ENCODE measurements at regions not wholly inside any gene's neighbourhood (a gene's known extent, or its start where the extent isn't known, plus 50 kb on each side); places are given as distances from the start of the nearest gene placed in this dataset.
"Not testable (repeated sequence)": the region's sequence is repeated elsewhere in the genome, so short reads cannot be mapped to it uniquely, and the experiment has no call there.

- TF ChIP-seq, protein P1, sequence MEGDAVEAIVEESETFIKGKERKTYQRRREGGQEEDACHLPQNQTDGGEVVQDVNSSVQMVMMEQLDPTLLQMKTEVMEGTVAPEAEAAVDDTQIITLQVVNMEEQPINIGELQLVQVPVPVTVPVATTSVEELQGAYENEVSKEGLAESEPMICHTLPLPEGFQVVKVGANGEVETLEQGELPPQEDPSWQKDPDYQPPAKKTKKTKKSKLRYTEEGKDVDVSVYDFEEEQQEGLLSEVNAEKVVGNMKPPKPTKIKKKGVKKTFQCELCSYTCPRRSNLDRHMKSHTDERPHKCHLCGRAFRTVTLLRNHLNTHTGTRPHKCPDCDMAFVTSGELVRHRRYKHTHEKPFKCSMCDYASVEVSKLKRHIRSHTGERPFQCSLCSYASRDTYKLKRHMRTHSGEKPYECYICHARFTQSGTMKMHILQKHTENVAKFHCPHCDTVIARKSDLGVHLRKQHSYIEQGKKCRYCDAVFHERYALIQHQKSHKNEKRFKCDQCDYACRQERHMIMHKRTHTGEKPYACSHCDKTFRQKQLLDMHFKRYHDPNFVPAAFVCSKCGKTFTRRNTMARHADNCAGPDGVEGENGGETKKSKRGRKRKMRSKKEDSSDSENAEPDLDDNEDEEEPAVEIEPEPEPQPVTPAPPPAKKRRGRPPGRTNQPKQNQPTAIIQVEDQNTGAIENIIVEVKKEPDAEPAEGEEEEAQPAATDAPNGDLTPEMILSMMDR (IDR thresholded peaks at IDR 0.05; ENCODE audit: low read depth, low read length): no peak
- no peak for TF ChIP-seq MYC (IDR thresholded peaks at IDR 0.05; ENCODE audit: low read depth, low read length)
- TF ChIP-seq, protein P2, sequence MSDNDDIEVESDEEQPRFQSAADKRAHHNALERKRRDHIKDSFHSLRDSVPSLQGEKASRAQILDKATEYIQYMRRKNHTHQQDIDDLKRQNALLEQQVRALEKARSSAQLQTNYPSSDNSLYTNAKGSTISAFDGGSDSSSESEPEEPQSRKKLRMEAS (IDR thresholded peaks at IDR 0.05; ENCODE audit: low read depth, low read length): no peak
- no peak for TF ChIP-seq POLR2A (IDR thresholded peaks at IDR 0.05; ENCODE audit: extremely low read depth, insufficient read length)
- DNase-seq (ENCODE audit: low read depth): no peak
- H3K4me3 ChIP-seq (ENCODE audit: low read depth, low read length): no peak overlapping the region
These were observed 157.9 kb downstream of the SHANK2 start for GRCh38 chr11:71094296-71095077.

DNA sequence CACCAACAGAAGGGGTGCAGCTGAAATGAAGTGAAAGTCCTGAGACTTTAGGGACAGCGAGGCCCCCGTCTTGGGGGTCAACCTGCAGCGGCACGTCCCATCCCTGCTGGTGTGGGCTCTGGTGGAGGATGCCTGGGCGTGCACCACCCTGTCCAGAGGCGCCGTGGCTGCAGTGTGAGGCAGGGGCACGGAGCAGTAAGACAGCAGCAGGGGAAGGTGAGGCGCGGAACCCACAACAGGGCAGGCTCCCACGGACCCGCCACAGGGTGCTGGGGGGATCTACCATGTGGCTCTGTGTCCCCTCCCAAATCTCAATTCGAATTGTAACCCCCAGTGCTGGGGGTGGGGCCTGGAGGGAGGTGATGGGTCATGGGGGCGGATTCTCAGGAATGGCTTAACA lies 158.6 kb downstream of the SHANK2 start:
- no peak for DNase-seq (ENCODE audit: low read depth)
- H3K4me3 ChIP-seq (ENCODE audit: low read depth, low read length): no peak overlapping the region
- TF ChIP-seq POLR2A (IDR thresholded peaks at IDR 0.05; ENCODE audit: extremely low read depth, insufficient read length) (no peak), MYC (IDR thresholded peaks at IDR 0.05; ENCODE audit: low read depth, low read length) (no peak)
- TF ChIP-seq, protein P2 (IDR thresholded peaks at IDR 0.05; ENCODE audit: low read depth, low read length): no peak
- TF ChIP-seq, protein P1 (IDR thresholded peaks at IDR 0.05; ENCODE audit: low read depth, low read length): no peak

DNA sequence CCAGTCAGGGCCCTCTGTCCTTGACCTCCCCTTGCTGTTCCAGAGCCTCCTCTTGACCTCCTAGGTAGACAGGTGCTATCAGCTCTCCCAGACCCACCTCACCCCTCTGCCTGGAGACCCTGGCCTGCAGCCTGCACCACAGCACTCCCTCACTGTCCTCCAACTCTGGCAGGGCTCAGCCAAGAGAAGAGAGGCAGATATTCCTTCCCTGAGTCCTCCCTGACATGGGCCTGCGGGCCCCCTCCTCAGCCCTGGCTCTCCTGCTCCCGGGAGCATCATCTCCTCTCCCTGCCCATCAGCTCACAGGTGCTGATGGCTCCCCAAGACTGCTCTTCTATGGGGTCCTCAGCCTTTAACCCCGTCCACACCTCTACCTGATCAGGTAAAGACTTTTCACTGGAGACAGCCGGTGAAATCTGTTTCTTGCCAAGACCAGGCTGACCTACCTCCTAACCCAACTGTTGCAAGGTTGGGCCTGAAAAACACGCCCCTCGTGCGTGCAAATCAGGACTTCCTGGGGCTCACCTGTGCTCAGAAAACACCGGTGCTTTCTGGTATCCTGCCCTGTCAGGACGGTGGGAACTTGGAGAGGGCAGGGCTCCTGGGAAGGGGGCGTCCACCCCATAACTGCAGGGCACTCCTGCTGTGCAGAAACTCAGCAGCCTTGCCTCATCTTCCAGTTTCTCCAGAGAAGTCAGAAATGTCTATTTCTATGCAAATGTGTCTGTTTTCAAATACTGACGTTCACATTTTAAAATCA lies 160.7 kb downstream of the SHANK2 start:
- no peak for DNase-seq (ENCODE audit: low read depth)
- H3K4me3 ChIP-seq (ENCODE audit: low read depth, low read length): no peak overlapping the region
- TF ChIP-seq MYC (IDR thresholded peaks at IDR 0.05; ENCODE audit: low read depth, low read length) (no peak), POLR2A (IDR thresholded peaks at IDR 0.05; ENCODE audit: extremely low read depth, insufficient read length) (no peak)
- TF ChIP-seq, protein P2 (IDR thresholded peaks at IDR 0.05; ENCODE audit: low read depth, low read length): no peak
- TF ChIP-seq, protein P1 (IDR thresholded peaks at IDR 0.05; ENCODE audit: low read depth, low read length): no peak

DNA sequence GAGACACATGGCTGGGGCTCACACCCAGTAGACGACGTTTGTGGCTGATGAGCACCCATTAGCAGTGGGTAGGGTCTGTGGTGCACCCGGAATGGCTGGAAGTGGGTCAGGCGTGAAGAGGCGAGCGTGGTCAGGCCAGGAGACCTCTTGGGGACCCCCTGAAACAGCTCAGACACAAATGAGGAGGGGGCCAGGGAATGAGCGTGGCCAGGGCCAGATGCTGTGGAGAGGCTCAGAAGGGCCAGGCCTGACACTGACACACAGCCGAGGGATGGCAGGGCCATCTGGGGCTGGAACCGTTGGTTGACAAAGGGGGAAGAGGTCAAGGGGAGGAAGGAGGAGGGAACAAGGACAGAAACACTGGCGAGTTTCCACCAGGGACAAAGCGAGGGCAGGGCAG lies 162.8 kb downstream of the SHANK2 start:
- no peak overlapping the region for H3K4me3 ChIP-seq (ENCODE audit: low read depth, low read length)
- TF ChIP-seq, protein P1 (IDR thresholded peaks at IDR 0.05; ENCODE audit: low read depth, low read length): no peak
- TF ChIP-seq, protein P2 (IDR thresholded peaks at IDR 0.05; ENCODE audit: low read depth, low read length): no peak
- TF ChIP-seq MYC (IDR thresholded peaks at IDR 0.05; ENCODE audit: low read depth, low read length): no peak
- TF ChIP-seq POLR2A (IDR thresholded peaks at IDR 0.05; ENCODE audit: extremely low read depth, insufficient read length): no peak
- no peak for DNase-seq (ENCODE audit: low read depth)

DNA sequence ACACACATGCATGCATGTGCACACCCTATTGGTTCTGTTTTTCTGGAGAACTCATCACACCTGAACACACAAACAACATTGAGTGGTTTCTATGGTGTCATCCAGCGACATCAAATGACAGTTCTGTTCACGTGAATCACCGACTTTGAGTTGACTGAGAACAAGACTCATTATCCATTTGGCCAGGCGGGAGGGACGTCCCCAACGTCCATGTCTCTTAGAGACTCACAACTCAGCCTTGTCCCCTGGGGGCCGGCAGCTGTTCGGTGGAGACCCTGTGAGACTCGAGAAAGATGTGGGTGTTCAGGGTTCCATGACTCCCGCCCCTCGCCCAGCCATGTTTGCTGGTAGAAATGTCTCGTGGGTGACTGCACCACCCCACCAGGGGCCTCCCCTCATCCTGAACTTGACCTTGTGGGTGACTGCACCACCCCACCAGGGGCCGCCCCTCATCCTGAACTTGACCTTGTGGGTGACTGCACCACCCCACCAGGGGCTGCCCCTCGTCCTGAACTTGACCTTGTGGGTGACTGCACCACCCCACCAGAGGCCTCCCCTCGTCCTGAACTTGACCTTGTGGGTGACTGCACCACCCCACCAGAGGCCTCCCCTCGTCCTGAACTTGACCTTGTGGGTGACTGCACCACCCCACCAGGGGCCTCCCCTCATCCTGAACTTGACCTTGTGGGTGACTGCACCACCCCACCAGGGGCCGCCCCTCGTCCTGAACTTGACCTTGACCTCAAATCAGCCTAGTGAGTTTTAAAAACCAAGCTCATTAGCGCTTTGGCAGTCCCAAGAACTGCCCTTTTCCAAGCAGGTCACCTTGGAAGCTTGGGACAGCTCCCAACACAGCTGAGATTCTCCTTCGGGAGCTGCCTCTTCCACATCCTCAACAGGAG lies 163.8 kb downstream of the SHANK2 start:
- not testable (repeated sequence) for H3K4me3 ChIP-seq (ENCODE audit: low read depth, low read length); DNase-seq (ENCODE audit: low read depth)

Data from NB4 (cell line).